B cell (primary cell): ENCODE measurements at regions not wholly inside any gene's neighbourhood (a gene's known extent, or its start where the extent isn't known, plus 50 kb on each side); places are given as distances from the start of the nearest gene placed in this dataset.

Experiments used
- ATAC-seq: fragments of 200-7000 bp; cut with Tn5 transposase; one replicate; pipeline ENCODE4 v1.10.0; 2021; ENCODE audit warnings: low read depth, mild to moderate bottlenecking, moderate number of reproducible peaks, moderate library complexity
- CTCF ChIA-PET: fragments of 350-600 bp; sonication (Branson Sonifier 250); formaldehyde crosslinking; loops from one replicate; lab custom pipeline; 2021; ENCODE audit warnings: antibody characterized with exemption, inconsistent platforms; lab: Charles Lee
- POLR2A ChIA-PET: fragments of 350-600 bp; sonication (Branson Sonifier 250); formaldehyde crosslinking; loops from one replicate; lab custom pipeline; 2021; ENCODE audit warnings: antibody characterized with exemption; lab: Charles Lee
- DNase-seq: peaks from one replicate; pipeline ENCODE4 v3.0.0; 2013
- H2AFZ ChIP-seq: 2 replicates; pipeline ENCODE4 v1.6.1; 2012; ENCODE audit warnings: mild to moderate bottlenecking, low read depth, low read length; ENCODE audit not compliant: insufficient read depth, poor library complexity, severe bottlenecking
- H3K27ac ChIP-seq, 2 donors: 1 replicate in 1 of 2; 2 replicates in 1 of 2; pipeline ENCODE4 v1.5.1; 2012 to 2013; ENCODE audit warnings: low read length in 2 of 2, mild to moderate bottlenecking in 2 of 2, moderate library complexity in 1 of 2
- H3K27me3 ChIP-seq, 4 experiments: fragments of 200-600 bp in 1 of 4; sonication (generic) in 1 of 4; replicated peaks in 1 of 4; 1 replicate in 2 of 4; 2 replicates in 2 of 4; pipeline versions ENCODE4 v1.6.1 to v1.7.0; 2013 to 2016; ENCODE audit warnings: low read length in 3 of 4, mild to moderate bottlenecking in 2 of 4, mixed read lengths in 1 of 4, moderate library complexity in 1 of 4; ENCODE audit not compliant: insufficient read depth in 4 of 4, control insufficient read depth in 3 of 4; ENCODE audit errors: control extremely low read depth in 1 of 4
- H3K36me3 ChIP-seq, 2 experiments: replicated peaks in 1 of 2; 1 replicate in 1 of 2; 2 replicates in 1 of 2; pipeline versions ENCODE4 v1.6.1 to v1.7.1; 2013; ENCODE audit warnings: low read length in 1 of 2; ENCODE audit not compliant: insufficient read depth in 2 of 2, control insufficient read depth in 1 of 2; ENCODE audit errors: control extremely low read depth in 1 of 2, extremely low read depth in 1 of 2
- H3K4me1 ChIP-seq, 2 donors: fragments of 200-600 bp in 1 of 2; sonication (generic) in 1 of 2; 1 replicate in 1 of 2; 2 replicates in 1 of 2; pipeline versions ENCODE4 v1.5.1 to v1.6.1; 2013 to 2017; ENCODE audit warnings: low read length in 2 of 2; ENCODE audit not compliant: control insufficient read depth in 2 of 2, insufficient read depth in 2 of 2
- H3K4me2 ChIP-seq: replicated peaks from 2 replicates; pipeline ENCODE3; 2012; ENCODE audit warnings: mild to moderate bottlenecking, low read depth, low read length; ENCODE audit not compliant: poor library complexity, severe bottlenecking
- H3K4me3 ChIP-seq, 5 experiments: fragments of 200-600 bp in 1 of 5; sonication (generic) in 1 of 5; 1 replicate in 3 of 5; 2 replicates in 2 of 5; pipeline versions ENCODE4 v1.5.1 to v1.7.0; 2011 to 2016; ENCODE audit warnings: low read length in 4 of 5, mild to moderate bottlenecking in 4 of 5, low read depth in 2 of 5, control low read depth in 1 of 5, moderate library complexity in 1 of 5; ENCODE audit not compliant: insufficient read depth in 1 of 5; ENCODE audit errors: control extremely low read depth in 1 of 5, extremely low read depth in 1 of 5
- H3K79me2 ChIP-seq: fragments of 200-600 bp; sonication (generic); one replicate; pipeline ENCODE4 v1.6.0; 2016; ENCODE audit warnings: low read length; ENCODE audit not compliant: control insufficient read depth, insufficient read depth
- H3K9ac ChIP-seq: fragments of 200-600 bp; sonication (generic); 2 replicates; pipeline ENCODE4 v1.6.1; 2017; ENCODE audit warnings: mild to moderate bottlenecking, low read length, moderate library complexity
- H3K9me3 ChIP-seq, 3 donors: one replicate each; pipeline versions ENCODE4 v1.6.1 to v1.7.1; 2013; ENCODE audit warnings: low read length in 2 of 3; ENCODE audit not compliant: control insufficient read depth in 2 of 3, insufficient read depth in 1 of 3; ENCODE audit errors: control extremely low read depth in 1 of 3
- H4K20me1 ChIP-seq: 2 replicates; pipeline ENCODE4 v1.6.0; 2012; ENCODE audit warnings: mild to moderate bottlenecking, low read length; ENCODE audit not compliant: insufficient read depth, control insufficient read depth, poor library complexity, severe bottlenecking
- H3K27ac Mint-ChIP-seq: one replicate; pipeline ENCODE4 v1.8.0; 2021; ENCODE audit warnings: mixed read lengths
- H3K27me3 Mint-ChIP-seq: one replicate; pipeline ENCODE4 v1.8.0; 2021; ENCODE audit warnings: mixed read lengths
- H3K4me1 Mint-ChIP-seq: one replicate; pipeline ENCODE4 v1.8.0; 2021; ENCODE audit warnings: mixed read lengths
- H3K4me3 Mint-ChIP-seq: one replicate; pipeline ENCODE4 v1.8.0; 2021; ENCODE audit warnings: mixed read lengths
- H3K9me3 Mint-ChIP-seq: one replicate; pipeline ENCODE4 v1.8.0; 2022; ENCODE audit warnings: mixed read lengths; ENCODE audit not compliant: insufficient read depth
- EZH2 ChIP-seq: IDR thresholded peaks from 2 replicates; pipeline ENCODE4 v1.6.1; 2012; ENCODE audit warnings: borderline replicate concordance, low read depth, mild to moderate bottlenecking, moderate library complexity, low read length; ENCODE audit not compliant: insufficient read depth, poor library complexity, severe bottlenecking
- WGBS: methylation state at CpG from one replicate; pipeline ENCODE4 v1.1.5; 2013; ENCODE audit warnings: missing lambda C conversion rate; ENCODE audit not compliant: insufficient coverage; 5-methylcytosine and 5-hydroxymethylcytosine counted together
- intact Hi-C: fragments of 100-400 bp; cut with micrococcal nuclease; formaldehyde crosslinking; loops from one replicate; pipeline ENCODE4 v1.10.0; 2022
- TF ChIP-seq, protein P1 (sequence below): fragments of 200-600 bp; IDR thresholded peaks from one replicate; pipeline ENCODE4 v1.8.0; 2022; ENCODE audit warnings: antibody characterized with exemption, mild to moderate bottlenecking

- CTCF ChIA-PET, result interaction anchor here (1.1 to 1.3 kb wide), 2 partner anchors 14 to 19 kb away, joined by 3 read pairs; no protein-coding TSS in a partner anchor
- TF ChIP-seq, protein P1, sequence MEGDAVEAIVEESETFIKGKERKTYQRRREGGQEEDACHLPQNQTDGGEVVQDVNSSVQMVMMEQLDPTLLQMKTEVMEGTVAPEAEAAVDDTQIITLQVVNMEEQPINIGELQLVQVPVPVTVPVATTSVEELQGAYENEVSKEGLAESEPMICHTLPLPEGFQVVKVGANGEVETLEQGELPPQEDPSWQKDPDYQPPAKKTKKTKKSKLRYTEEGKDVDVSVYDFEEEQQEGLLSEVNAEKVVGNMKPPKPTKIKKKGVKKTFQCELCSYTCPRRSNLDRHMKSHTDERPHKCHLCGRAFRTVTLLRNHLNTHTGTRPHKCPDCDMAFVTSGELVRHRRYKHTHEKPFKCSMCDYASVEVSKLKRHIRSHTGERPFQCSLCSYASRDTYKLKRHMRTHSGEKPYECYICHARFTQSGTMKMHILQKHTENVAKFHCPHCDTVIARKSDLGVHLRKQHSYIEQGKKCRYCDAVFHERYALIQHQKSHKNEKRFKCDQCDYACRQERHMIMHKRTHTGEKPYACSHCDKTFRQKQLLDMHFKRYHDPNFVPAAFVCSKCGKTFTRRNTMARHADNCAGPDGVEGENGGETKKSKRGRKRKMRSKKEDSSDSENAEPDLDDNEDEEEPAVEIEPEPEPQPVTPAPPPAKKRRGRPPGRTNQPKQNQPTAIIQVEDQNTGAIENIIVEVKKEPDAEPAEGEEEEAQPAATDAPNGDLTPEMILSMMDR, result peak; percentile 67
- TF ChIP-seq EZH2, result no peak
- no peak overlapping the region for H3K27ac ChIP-seq
- no peaks in the 10 kb centered on the region for H3K79me2 ChIP-seq
- no peak overlapping the region for H3K4me3 ChIP-seq
- no peak overlapping the region for H3K4me3 Mint-ChIP-seq
- no peaks in the 10 kb centered on the region for H3K4me1 Mint-ChIP-seq
- H3K9me3 Mint-ChIP-seq, result no peaks in the 10 kb centered on the region
- H3K36me3 ChIP-seq, result no peaks in the 10 kb centered on the region
- POLR2A ChIA-PET, result no interaction called here
- no peaks in the 10 kb centered on the region for H4K20me1 ChIP-seq
- no peaks in the 10 kb centered on the region for H3K9me3 ChIP-seq
- no peak overlapping the region for H3K27ac Mint-ChIP-seq
- no peak overlapping the region for H3K9ac ChIP-seq
- H3K27me3 ChIP-seq, result peaks cover 0 to 6% (median 0%) of the 10 kb centered on the region in 4 experiments
- H3K4me2 ChIP-seq, result no peak overlapping the region
- WGBS, result 100% methylated on average over 1 of the region's 5 CpGs
- no peak for ATAC-seq
- H2AFZ ChIP-seq, result no peak overlapping the region
- intact Hi-C loops, result no loop called here
- no peaks in the 10 kb centered on the region for H3K4me1 ChIP-seq
- no peak for DNase-seq
- H3K27me3 Mint-ChIP-seq, result peaks cover 24% of the 10 kb centered on the region
Observed at GRCh38 chr10:61606959-61607907, 55.5 kb upstream of the CABCOCO1 start.

DNA sequence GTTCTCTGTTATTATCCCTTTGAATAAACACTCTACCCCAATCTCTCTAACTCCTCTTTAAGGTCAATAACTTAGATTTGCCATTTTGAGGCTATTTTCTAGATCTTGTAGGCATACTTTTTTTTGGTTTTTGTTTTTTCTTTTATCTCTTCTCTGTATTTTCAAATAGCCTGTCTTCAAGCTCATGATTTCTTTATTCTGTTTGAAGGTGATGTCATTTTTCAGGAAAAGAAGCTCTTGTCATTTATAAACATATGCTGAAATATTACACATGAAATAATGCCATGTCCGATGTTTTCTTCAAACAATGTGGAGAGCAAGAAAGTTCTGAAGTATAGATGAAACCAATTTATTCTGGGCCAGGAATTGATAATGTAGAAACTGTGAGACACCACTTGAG lies 57.5 kb upstream of the CABCOCO1 start:
- Histone ChIP-seq H3K27ac (no peak overlapping the region), H3K4me3 (no peak overlapping the region), H2AFZ (no peak overlapping the region), H3K4me1 (no peaks in the 10 kb centered on the region), H3K9ac (no peak overlapping the region), H3K36me3 (no peaks in the 10 kb centered on the region), H3K79me2 (no peaks in the 10 kb centered on the region), H3K4me2 (no peak overlapping the region), H3K27me3 (peaks cover 0 to 6% (median 0%) of the 10 kb centered on the region in 4 experiments), H3K9me3 (no peaks in the 10 kb centered on the region), H4K20me1 (no peaks in the 10 kb centered on the region)
- no peaks in the 10 kb centered on the region for H3K4me1 Mint-ChIP-seq
- H3K27me3 Mint-ChIP-seq, result peaks cover 27% of the 10 kb centered on the region
- ATAC-seq (no peak), DNase-seq (no peak)
- WGBS, result no CpG with 5 or more reads among the region's 1 CpG
- no peak overlapping the region for H3K4me3 Mint-ChIP-seq
- CTCF ChIA-PET, result no interaction called here
- TF ChIP-seq, protein P1, result no peak
- no peak for TF ChIP-seq EZH2
- H3K27ac Mint-ChIP-seq, result no peak overlapping the region
- intact Hi-C loops, result no loop called here
- POLR2A ChIA-PET, result no interaction called here
- H3K9me3 Mint-ChIP-seq, result no peaks in the 10 kb centered on the region
